ENCODE measurements at regions not wholly inside any gene's neighbourhood (a gene's known extent, or its start where the extent isn't known, plus 50 kb on each side); places are given as distances from the start of the nearest gene placed in this dataset.

- no peak overlapping the region for H3K27ac ChIP-seq
- DNase-seq (no peak), ATAC-seq (no peak)
- 90 to 95% (median 94%) methylated on average over 4 of the region's 4 CpGs for WGBS, 3 donors
- H3K36me3 ChIP-seq (ENCODE audit: insufficient read depth in 1 of 2, low read depth in 1 of 2): no peaks in the 10 kb centered on the region
- no peak for TF ChIP-seq CTCF (IDR thresholded peaks at IDR 0.05)
- H3K27me3 ChIP-seq (ENCODE audit: insufficient read depth in 3 of 3, low read length in 2 of 3): peaks cover 0 to 2% (median 0%) of the 10 kb centered on the region in 3 donors
- no peaks in the 10 kb centered on the region for H3K4me1 ChIP-seq
- H3K4me3 ChIP-seq: no peak overlapping the region
- H3K9me3 ChIP-seq: no peaks in the 10 kb centered on the region
- intact Hi-C loops (cut with DNase I): no loop called here
These were observed 344.9 kb downstream of the EFNA5 start for GRCh38 chr5:107325866-107326265.

- TF ChIP-seq CTCF (IDR thresholded peaks at IDR 0.05): no peak
- Histone ChIP-seq H3K4me1 (no peaks in the 10 kb centered on the region), H3K27ac (no peak overlapping the region), H3K27me3 (ENCODE audit: insufficient read depth in 3 of 3, low read length in 2 of 3) (peaks cover 0 to 2% (median 0%) of the 10 kb centered on the region in 3 donors), H3K4me3 (no peak overlapping the region), H3K9me3 (no peaks in the 10 kb centered on the region), H3K36me3 (ENCODE audit: insufficient read depth in 1 of 2, low read depth in 1 of 2) (no peaks in the 10 kb centered on the region)
- intact Hi-C loops (cut with DNase I): no loop called here
- ATAC-seq (no peak), DNase-seq (no peak)
These were observed 345.9 kb downstream of the EFNA5 start for GRCh38 chr5:107324809-107325208.

GRCh38 chr5:107324071-107324470, 346.7 kb downstream of the EFNA5 start:
- Histone ChIP-seq H3K4me3 (no peak overlapping the region), H3K27me3 (ENCODE audit: insufficient read depth in 3 of 3, low read length in 2 of 3) (peaks cover 0 to 2% (median 0%) of the 10 kb centered on the region in 3 donors), H3K9me3 (no peaks in the 10 kb centered on the region), H3K27ac (no peak overlapping the region), H3K36me3 (ENCODE audit: insufficient read depth in 1 of 2, low read depth in 1 of 2) (no peaks in the 10 kb centered on the region), H3K4me1 (no peaks in the 10 kb centered on the region)
- intact Hi-C loops (cut with DNase I): no loop called here
- no peak for TF ChIP-seq CTCF (IDR thresholded peaks at IDR 0.05)
- WGBS, 3 donors: 83 to 88% (median 87%) methylated on average over 1 of the region's 1 CpG
- no peak for ATAC-seq
- no peak for DNase-seq

GRCh38 chr5:107323536-107323935, 347.2 kb downstream of the EFNA5 start:
- no peak overlapping the region for H3K27ac ChIP-seq
- ATAC-seq (no peak), DNase-seq (no peak)
- H3K27me3 ChIP-seq (ENCODE audit: insufficient read depth in 3 of 3, low read length in 2 of 3): no peaks in the 10 kb centered on the region
- intact Hi-C loops (cut with DNase I): no loop called here
- WGBS, 3 donors: 71 to 83% (median 79%) methylated on average over 6 of the region's 6 CpGs
- H3K9me3 ChIP-seq: no peaks in the 10 kb centered on the region
- H3K4me1 ChIP-seq: no peaks in the 10 kb centered on the region
- TF ChIP-seq CTCF (IDR thresholded peaks at IDR 0.05): no peak
- no peak overlapping the region for H3K4me3 ChIP-seq
- no peaks in the 10 kb centered on the region for H3K36me3 ChIP-seq (ENCODE audit: insufficient read depth in 1 of 2, low read depth in 1 of 2)

- DNase-seq (no peak), ATAC-seq (no peak)
- Histone ChIP-seq H3K4me1 (no peaks in the 10 kb centered on the region), H3K9me3 (no peaks in the 10 kb centered on the region), H3K27me3 (ENCODE audit: insufficient read depth in 3 of 3, low read length in 2 of 3) (no peaks in the 10 kb centered on the region), H3K36me3 (ENCODE audit: insufficient read depth in 1 of 2, low read depth in 1 of 2) (no peaks in the 10 kb centered on the region), H3K27ac (no peak overlapping the region), H3K4me3 (no peak overlapping the region)
- intact Hi-C loops (cut with DNase I): no loop called here
- WGBS, 3 donors: 63 to 71% (median 69%) methylated on average over 5 of the region's 5 CpGs
- no peak for TF ChIP-seq CTCF (IDR thresholded peaks at IDR 0.05)
These were observed 347.8 kb downstream of the EFNA5 start for GRCh38 chr5:107322936-107323335.
